HEK293 (cell line): ENCODE measurements at regions not wholly inside any gene's neighbourhood (a gene's known extent, or its start where the extent isn't known, plus 50 kb on each side); places are given as distances from the start of the nearest gene placed in this dataset.

ENCODE experiments used
- CTCF ChIA-PET: fragments of 350-600 bp; formaldehyde crosslinking; extraction: SDS; loops from one replicate; lab custom pipeline; 2021; ENCODE audit warnings: antibody characterized with exemption; lab: Yijun Ruan, JAX
- POLR2A ChIA-PET: fragments of 300-600 bp; formaldehyde crosslinking; extraction: SDS; loops from one replicate; lab custom pipeline; 2020; ENCODE audit warnings: antibody characterized with exemption, inconsistent platforms; lab: Yijun Ruan, JAX
- H3K27ac ChIP-seq: fragments of 200-500 bp; sonication (Bioruptor generic); 2 replicates; pipeline ENCODE4 v1.5.1; 2014; ENCODE audit warnings: low read depth, low read length, control low read depth, inconsistent platforms; ENCODE audit errors: extremely low read depth
- H3K36me3 ChIP-seq, 2 experiments: fragments of 200-500 bp in 1 of 2; sonication (Bioruptor generic) in 1 of 2; 1 replicate in 1 of 2; 2 replicates in 1 of 2; pipeline ENCODE4 v1.5.1; 2014 to 2017; ENCODE audit warnings: inconsistent platforms in 2 of 2, low read length in 2 of 2; ENCODE audit not compliant: control insufficient read depth in 2 of 2, insufficient read depth in 1 of 2
- H3K4me1 ChIP-seq: fragments of 200-500 bp; sonication (Bioruptor generic); 2 replicates; pipeline ENCODE4 v1.5.1; 2014; ENCODE audit warnings: mild to moderate bottlenecking, low read length, inconsistent platforms; ENCODE audit not compliant: control insufficient read depth, insufficient read depth
- H3K4me3 ChIP-seq: 2 replicates; pipeline ENCODE4 v1.5.1; 2011; ENCODE audit warnings: low read depth, mild to moderate bottlenecking, control low read depth, low read length, moderate library complexity
- H3K9me3 ChIP-seq: fragments of 200-500 bp; sonication (Bioruptor generic); 2 replicates; pipeline ENCODE4 v1.5.1; 2014; ENCODE audit warnings: low read depth, low read length, inconsistent platforms; ENCODE audit not compliant: control insufficient read depth, insufficient read depth
- IKZF3 ChIP-seq: fragments of 450-650 bp; IDR thresholded peaks from 2 replicates; pipeline ENCODE4 v1.5.0; 2018; ENCODE audit warnings: missing biosample characterization, mild to moderate bottlenecking, missing genetic modification characterization, moderate library complexity
- KLF10 ChIP-seq: fragments of 450-650 bp; IDR thresholded peaks from 2 replicates; pipeline ENCODE4 v1.5.1; 2018; ENCODE audit warnings: missing biosample characterization, mild to moderate bottlenecking, missing genetic modification characterization
- OSR2 ChIP-seq: fragments of 450-650 bp; formaldehyde crosslinking; IDR thresholded peaks from 2 replicates; pipeline ENCODE4 v1.5.1; 2016; ENCODE audit warnings: missing biosample characterization, missing genetic modification characterization
- ZEB2 ChIP-seq: fragments of 450-650 bp; formaldehyde crosslinking; IDR thresholded peaks from 2 replicates; pipeline ENCODE4 v1.5.1; 2016; ENCODE audit warnings: missing biosample characterization, missing genetic modification characterization
- ZFP41 ChIP-seq: fragments of 450-650 bp; formaldehyde crosslinking; IDR thresholded peaks from 2 replicates; pipeline ENCODE4 v1.5.1; 2016; ENCODE audit warnings: missing biosample characterization, missing genetic modification characterization, borderline replicate concordance
- ZNF133 ChIP-seq: fragments of 450-650 bp; formaldehyde crosslinking; IDR thresholded peaks from 2 replicates; pipeline ENCODE4 v1.5.1; 2016; ENCODE audit warnings: missing biosample characterization, missing genetic modification characterization
- ZNF146 ChIP-seq: fragments of 450-650 bp; formaldehyde crosslinking; IDR thresholded peaks from 2 replicates; pipeline ENCODE4 v1.5.1; 2016; ENCODE audit warnings: missing biosample characterization, missing genetic modification characterization
- ZNF175 ChIP-seq: fragments of 450-650 bp; formaldehyde crosslinking; IDR thresholded peaks from 2 replicates; pipeline ENCODE4 v1.5.1; 2016; ENCODE audit warnings: missing biosample characterization, missing genetic modification characterization
- ZNF211 ChIP-seq: fragments of 450-650 bp; formaldehyde crosslinking; IDR thresholded peaks from 2 replicates; pipeline ENCODE4 v1.5.1; 2016; ENCODE audit warnings: low read depth, missing biosample characterization, missing genetic modification characterization
- ZNF350 ChIP-seq: fragments of 450-650 bp; formaldehyde crosslinking; IDR thresholded peaks from 2 replicates; pipeline ENCODE4 v1.5.0; 2017; ENCODE audit warnings: missing biosample characterization, mild to moderate bottlenecking, missing genetic modification characterization
- ZNF423 ChIP-seq: fragments of 450-650 bp; formaldehyde crosslinking; IDR thresholded peaks from 2 replicates; pipeline ENCODE4 v1.5.1; 2016; ENCODE audit warnings: missing biosample characterization, missing genetic modification characterization
- ZNF501 ChIP-seq: fragments of 450-650 bp; formaldehyde crosslinking; IDR thresholded peaks from 2 replicates; pipeline ENCODE4 v1.5.1; 2016; ENCODE audit warnings: missing biosample characterization, missing genetic modification characterization
- ZNF624 ChIP-seq: fragments of 450-650 bp; formaldehyde crosslinking; IDR thresholded peaks from 2 replicates; pipeline ENCODE4 v1.5.1; 2017; ENCODE audit warnings: missing biosample characterization, missing genetic modification characterization
- ZNF677 ChIP-seq: fragments of 450-650 bp; IDR thresholded peaks from 2 replicates; pipeline ENCODE4 v1.5.0; 2018; ENCODE audit warnings: missing biosample characterization, mild to moderate bottlenecking, missing genetic modification characterization, moderate library complexity
- ZNF830 ChIP-seq: fragments of 450-650 bp; IDR thresholded peaks from 2 replicates; pipeline ENCODE4 v1.5.0; 2018; ENCODE audit warnings: missing biosample characterization, missing genetic modification characterization, low read depth, mild to moderate bottlenecking, moderate library complexity
- TF ChIP-seq, protein P1 (sequence below): fragments of 450-650 bp; formaldehyde crosslinking; IDR thresholded peaks from 2 replicates; pipeline ENCODE4 v1.5.1; 2016; ENCODE audit warnings: missing biosample characterization, missing genetic modification characterization
- TF ChIP-seq, protein P2 (sequence below): sonication (generic); formaldehyde crosslinking; IDR thresholded peaks from 2 replicates; pipeline ENCODE4 v1.8.1; 2022; ENCODE audit warnings: mild to moderate bottlenecking, moderate library complexity, missing genetic modification reagents
- TF ChIP-seq, protein P3 (sequence below): fragments of 450-650 bp; formaldehyde crosslinking; IDR thresholded peaks from 2 replicates; pipeline ENCODE4 v1.5.1; 2016; ENCODE audit warnings: missing biosample characterization, missing genetic modification characterization
- TF ChIP-seq, protein P4 (sequence below): fragments of 450-650 bp; formaldehyde crosslinking; IDR thresholded peaks from 2 replicates; pipeline ENCODE4 v1.5.1; 2016; ENCODE audit warnings: missing biosample characterization, missing genetic modification characterization

DNA sequence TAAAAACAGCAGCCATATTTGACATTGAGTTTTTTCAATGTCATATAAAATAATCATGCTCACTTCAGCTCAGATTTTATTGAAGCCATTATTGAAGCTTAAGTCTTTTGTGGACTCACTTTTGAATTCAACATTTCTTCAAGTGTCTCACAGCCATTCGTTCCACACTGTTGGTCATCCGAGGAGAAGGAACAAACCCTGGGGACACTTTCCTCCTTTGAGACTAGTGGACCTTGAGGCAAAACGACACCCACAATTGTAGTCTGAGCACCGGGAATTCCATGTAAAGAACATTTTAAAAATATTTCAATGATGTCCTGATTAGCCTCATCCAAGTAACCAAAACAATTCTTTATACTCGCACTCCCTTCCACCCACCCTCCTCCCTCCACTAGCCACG lies 174.7 kb downstream of the CD47 start (continued):
- no peak for TF ChIP-seq ZNF211

DNA sequence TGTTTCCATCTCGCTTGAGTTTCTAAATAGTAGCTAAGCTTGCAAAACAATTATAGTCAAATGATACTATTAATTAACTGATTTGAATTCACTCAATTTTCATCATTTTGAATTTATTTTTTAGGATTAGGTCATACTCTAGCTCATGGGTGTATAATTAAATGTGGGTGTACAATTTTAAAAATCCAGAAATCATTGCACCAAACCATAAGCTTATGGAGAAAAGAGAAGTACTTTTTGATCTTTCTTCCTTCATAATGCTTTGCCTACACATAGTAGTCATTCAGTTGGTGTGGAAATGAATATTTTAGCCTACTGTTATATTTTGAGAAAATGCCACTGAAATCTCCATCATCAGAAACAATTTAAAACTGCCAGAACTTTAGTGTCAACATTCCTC lies 175.1 kb downstream of the CD47 start:
- no peaks in the 10 kb centered on the region for H3K4me1 ChIP-seq
- TF ChIP-seq, protein P1, sequence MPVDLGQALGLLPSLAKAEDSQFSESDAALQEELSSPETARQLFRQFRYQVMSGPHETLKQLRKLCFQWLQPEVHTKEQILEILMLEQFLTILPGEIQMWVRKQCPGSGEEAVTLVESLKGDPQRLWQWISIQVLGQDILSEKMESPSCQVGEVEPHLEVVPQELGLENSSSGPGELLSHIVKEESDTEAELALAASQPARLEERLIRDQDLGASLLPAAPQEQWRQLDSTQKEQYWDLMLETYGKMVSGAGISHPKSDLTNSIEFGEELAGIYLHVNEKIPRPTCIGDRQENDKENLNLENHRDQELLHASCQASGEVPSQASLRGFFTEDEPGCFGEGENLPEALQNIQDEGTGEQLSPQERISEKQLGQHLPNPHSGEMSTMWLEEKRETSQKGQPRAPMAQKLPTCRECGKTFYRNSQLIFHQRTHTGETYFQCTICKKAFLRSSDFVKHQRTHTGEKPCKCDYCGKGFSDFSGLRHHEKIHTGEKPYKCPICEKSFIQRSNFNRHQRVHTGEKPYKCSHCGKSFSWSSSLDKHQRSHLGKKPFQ (tag by site-specific recombination) = no peak
- TF ChIP-seq KLF10 (tag by site-specific recombination) (no peak), ZNF423 (tag by site-specific recombination) (no peak), ZNF501 (tag by site-specific recombination) (no peak), ZFP41 (tag by site-specific recombination) (no peak), ZNF146 (tag by site-specific recombination) (no peak), ZNF677 (tag by site-specific recombination) (no peak), ZNF830 (tag by site-specific recombination) (no peak), ZEB2 (tag by site-specific recombination) (no peak), IKZF3 (no peak), ZNF624 (tag by site-specific recombination) (no peak), ZNF350 (tag by site-specific recombination) (no peak), ZNF133 (no peak), ZNF175 (tag by site-specific recombination) (no peak), OSR2 (tag by site-specific recombination) (no peak)
- TF ChIP-seq, protein P2, sequence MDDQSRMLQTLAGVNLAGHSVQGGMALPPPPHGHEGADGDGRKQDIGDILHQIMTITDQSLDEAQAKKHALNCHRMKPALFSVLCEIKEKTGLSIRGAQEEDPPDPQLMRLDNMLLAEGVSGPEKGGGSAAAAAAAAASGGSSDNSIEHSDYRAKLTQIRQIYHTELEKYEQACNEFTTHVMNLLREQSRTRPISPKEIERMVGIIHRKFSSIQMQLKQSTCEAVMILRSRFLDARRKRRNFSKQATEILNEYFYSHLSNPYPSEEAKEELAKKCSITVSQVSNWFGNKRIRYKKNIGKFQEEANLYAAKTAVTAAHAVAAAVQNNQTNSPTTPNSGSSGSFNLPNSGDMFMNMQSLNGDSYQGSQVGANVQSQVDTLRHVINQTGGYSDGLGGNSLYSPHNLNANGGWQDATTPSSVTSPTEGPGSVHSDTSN (CRISPR knock-in tag) = no peak
- TF ChIP-seq, protein P3, sequence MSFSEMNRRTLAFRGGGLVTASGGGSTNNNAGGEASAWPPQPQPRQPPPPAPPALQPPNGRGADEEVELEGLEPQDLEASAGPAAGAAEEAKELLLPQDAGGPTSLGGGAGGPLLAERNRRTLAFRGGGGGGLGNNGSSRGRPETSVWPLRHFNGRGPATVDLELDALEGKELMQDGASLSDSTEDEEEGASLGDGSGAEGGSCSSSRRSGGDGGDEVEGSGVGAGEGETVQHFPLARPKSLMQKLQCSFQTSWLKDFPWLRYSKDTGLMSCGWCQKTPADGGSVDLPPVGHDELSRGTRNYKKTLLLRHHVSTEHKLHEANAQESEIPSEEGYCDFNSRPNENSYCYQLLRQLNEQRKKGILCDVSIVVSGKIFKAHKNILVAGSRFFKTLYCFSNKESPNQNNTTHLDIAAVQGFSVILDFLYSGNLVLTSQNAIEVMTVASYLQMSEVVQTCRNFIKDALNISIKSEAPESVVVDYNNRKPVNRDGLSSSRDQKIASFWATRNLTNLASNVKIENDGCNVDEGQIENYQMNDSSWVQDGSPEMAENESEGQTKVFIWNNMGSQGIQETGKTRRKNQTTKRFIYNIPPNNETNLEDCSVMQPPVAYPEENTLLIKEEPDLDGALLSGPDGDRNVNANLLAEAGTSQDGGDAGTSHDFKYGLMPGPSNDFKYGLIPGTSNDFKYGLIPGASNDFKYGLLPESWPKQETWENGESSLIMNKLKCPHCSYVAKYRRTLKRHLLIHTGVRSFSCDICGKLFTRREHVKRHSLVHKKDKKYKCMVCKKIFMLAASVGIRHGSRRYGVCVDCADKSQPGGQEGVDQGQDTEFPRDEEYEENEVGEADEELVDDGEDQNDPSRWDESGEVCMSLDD = no peak
- TF ChIP-seq, protein P4, sequence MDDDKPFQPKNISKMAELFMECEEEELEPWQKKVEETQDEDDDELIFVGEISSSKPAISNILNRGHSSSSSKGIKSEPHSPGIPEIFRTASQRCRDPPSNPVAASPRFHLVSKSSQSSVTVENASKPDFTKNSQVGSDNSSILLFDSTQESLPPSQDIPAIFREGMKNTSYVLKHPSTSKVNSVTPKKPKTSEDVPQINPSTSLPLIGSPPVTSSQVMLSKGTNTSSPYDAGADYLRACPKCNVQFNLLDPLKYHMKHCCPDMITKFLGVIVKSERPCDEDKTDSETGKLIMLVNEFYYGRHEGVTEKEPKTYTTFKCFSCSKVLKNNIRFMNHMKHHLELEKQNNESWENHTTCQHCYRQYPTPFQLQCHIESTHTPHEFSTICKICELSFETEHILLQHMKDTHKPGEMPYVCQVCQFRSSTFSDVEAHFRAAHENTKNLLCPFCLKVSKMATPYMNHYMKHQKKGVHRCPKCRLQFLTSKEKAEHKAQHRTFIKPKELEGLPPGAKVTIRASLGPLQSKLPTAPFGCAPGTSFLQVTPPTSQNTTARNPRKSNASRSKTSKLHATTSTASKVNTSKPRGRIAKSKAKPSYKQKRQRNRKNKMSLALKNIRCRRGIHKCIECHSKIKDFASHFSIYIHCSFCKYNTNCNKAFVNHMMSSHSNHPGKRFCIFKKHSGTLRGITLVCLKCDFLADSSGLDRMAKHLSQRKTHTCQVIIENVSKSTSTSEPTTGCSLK (tag by site-specific recombination) = no peak
- no peak overlapping the region for H3K27ac ChIP-seq
- ChIA-PET POLR2A (no interaction called here), CTCF (interaction anchor here (0.6 to 1.2 kb wide), 2 partner anchors 12 to 178 kb away, joined by 5 to 9 read pairs; no protein-coding TSS in a partner anchor)
- H3K9me3 ChIP-seq = no peaks in the 10 kb centered on the region
- no peaks in the 10 kb centered on the region for H3K36me3 ChIP-seq
- no peak overlapping the region for H3K4me3 ChIP-seq
